Spleen (tissue), 11 donors: ENCODE measurements at regions not wholly inside any gene's neighbourhood (a gene's known extent, or its start where the extent isn't known, plus 50 kb on each side); places are given as distances from the start of the nearest gene placed in this dataset.

Experiments used
- DNase-seq: peaks from one replicate; pipeline ENCODE4 v3.0.0-alpha.2; 2020
- H3K27ac ChIP-seq, 8 donors: fragments of 200-600 bp; sonication (generic) in 7 of 8; 1 replicate in 4 of 8; 2 replicates in 4 of 8; pipeline versions ENCODE4 v1.5.0 to v1.8.0; 2016 to 2021; ENCODE audit warnings: inconsistent platforms in 4 of 8, mild to moderate bottlenecking in 4 of 8, moderate library complexity in 1 of 8
- H3K27me3 ChIP-seq, 7 donors: fragments of 200-600 bp; sonication (generic) in 6 of 7; replicated peaks in 1 of 7; 1 replicate in 4 of 7; 2 replicates in 3 of 7; pipeline versions ENCODE4 v1.5.0 to v1.8.0; 2016 to 2021; ENCODE audit warnings: inconsistent platforms in 3 of 7, mild to moderate bottlenecking in 1 of 7
- H3K36me3 ChIP-seq, 6 donors: fragments of 200-600 bp; sonication (generic) in 5 of 6; 1 replicate in 4 of 6; 2 replicates in 2 of 6; pipeline versions ENCODE4 v1.5.0 to v1.8.0; 2016 to 2021; ENCODE audit warnings: inconsistent platforms in 2 of 6
- H3K4me1 ChIP-seq, 6 donors: fragments of 200-600 bp; sonication (generic) in 5 of 6; 1 replicate in 3 of 6; 2 replicates in 3 of 6; pipeline versions ENCODE4 v1.5.0 to v1.8.0; 2016 to 2021; ENCODE audit warnings: inconsistent platforms in 3 of 6
- H3K4me3 ChIP-seq, 8 donors: fragments of 200-600 bp; sonication (generic) in 7 of 8; 1 replicate in 4 of 8; 2 replicates in 4 of 8; pipeline versions ENCODE4 v1.5.0 to v1.8.0; 2016 to 2021; ENCODE audit warnings: inconsistent platforms in 4 of 8, mild to moderate bottlenecking in 4 of 8, moderate library complexity in 2 of 8
- H3K9me3 ChIP-seq, 8 donors: fragments of 200-600 bp; sonication (generic) in 7 of 8; 1 replicate in 4 of 8; 2 replicates in 4 of 8; pipeline versions ENCODE4 v1.5.0 to v1.8.0; 2016 to 2021; ENCODE audit warnings: inconsistent platforms in 4 of 8
- POLR2A ChIP-seq, 3 donors: fragments of 450-650 bp; IDR thresholded peaks; one replicate each; pipeline ENCODE4 v1.5.1; 2017; ENCODE audit warnings: antibody characterized with exemption in 3 of 3, mild to moderate bottlenecking in 1 of 3
- POLR2AphosphoS5 ChIP-seq, 3 donors: sonication (generic); formaldehyde crosslinking; IDR thresholded peaks; one replicate each; pipeline ENCODE4 v1.5.1; 2017; ENCODE audit warnings: antibody characterized with exemption in 3 of 3
- WGBS, 5 donors: extraction: QIAGEN DNeasy Blood & Tissue Kit in 3 of 5; methylation state at CpG; one replicate each; pipeline versions ENCODE4 v1.1.5 to v1.1.7; 2013 to 2018; 5-methylcytosine and 5-hydroxymethylcytosine counted together
- intact Hi-C: fragments of 100-400 bp; cut with DNase I; formaldehyde crosslinking; loops from one replicate; pipeline ENCODE4 v1.15.0; 2023; ENCODE audit warnings: low total_unique reads
- TF ChIP-seq, protein P1 (sequence below), 11 experiments: fragments of 200-600 bp in 7 of 11; fragments of 450-650 bp in 4 of 11; sonication (generic) in 4 of 11; IDR thresholded peaks in 8 of 11; conservative IDR thresholded peaks in 3 of 11; 1 replicate in 7 of 11; 2 replicates in 4 of 11; pipeline versions ENCODE4 v1.4.0 to v1.8.0; 2016 to 2021; ENCODE audit warnings: antibody characterized with exemption in 11 of 11, inconsistent platforms in 4 of 11, mild to moderate bottlenecking in 1 of 11
- donor health status: healthy with polysubstance abuse.
- donor health status: DM: no; HTN: no; CAD: no; lungs with moderate emphysema.
- donor health status: DM: no; HTN: no; CAD: no.
- donor health status: Bipolar disorder and iron deficiency.
- donor health status: healthy.
- donor health status: DM: no; HTN: no; CAD: no.
- donor health status: DM: yes; HTN: yes; CAD: no.

DNA sequence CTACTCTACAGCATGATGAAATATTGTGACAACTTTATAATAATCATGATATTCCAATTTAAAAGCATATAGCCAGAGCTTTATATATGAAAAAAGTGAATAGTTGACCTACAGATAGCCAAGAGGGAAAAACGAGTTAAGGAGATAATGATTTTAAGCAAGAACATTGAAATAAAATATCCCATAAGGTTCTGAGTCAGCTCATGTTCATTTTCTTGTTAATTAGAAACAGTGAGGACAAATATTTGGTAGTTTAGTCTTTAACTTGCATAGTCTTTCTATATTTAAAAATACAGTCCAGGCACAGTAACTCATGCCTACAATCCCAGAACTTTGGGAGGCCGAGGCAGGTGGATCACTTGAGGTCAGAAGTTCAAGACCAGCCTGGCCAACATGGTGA, 55.8 kb upstream of the CDH6 start:
- no peak for TF ChIP-seq POLR2A (IDR thresholded peaks at IDR 0.05)
- Histone ChIP-seq H3K9me3 (no peaks in the 10 kb centered on the region), H3K4me3 (no peak overlapping the region), H3K4me1 (peaks cover 0 to 6% (median 0%) of the 10 kb centered on the region in 6 donors), H3K36me3 (no peaks in the 10 kb centered on the region), H3K27ac (no peak overlapping the region), H3K27me3 (no peaks in the 10 kb centered on the region)
- intact Hi-C loops: no loop called here
- 60 to 71% (median 65%) methylated on average over 2 of the region's 2 CpGs for WGBS, 5 donors
- no peak for DNase-seq

DNA sequence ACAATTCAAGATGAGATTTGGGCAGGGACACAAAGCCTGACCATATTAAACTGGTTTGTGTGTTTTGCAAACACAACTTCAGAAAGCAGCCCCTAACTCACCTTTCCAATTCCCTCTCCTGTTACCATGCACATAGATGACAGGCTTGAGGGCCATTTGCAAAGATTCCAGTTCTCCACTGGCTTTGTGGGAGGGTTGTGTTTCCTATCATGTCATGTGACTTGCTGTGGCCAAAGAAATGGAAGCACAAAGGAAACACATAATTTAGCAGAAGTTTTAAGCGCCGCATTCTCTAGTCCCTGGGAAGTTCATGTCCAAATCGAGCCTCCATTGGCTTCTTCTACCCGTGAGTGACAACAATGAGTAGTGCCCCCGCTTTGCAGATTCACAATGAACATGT, 57.9 kb upstream of the CDH6 start:
- Histone ChIP-seq H3K9me3 (no peaks in the 10 kb centered on the region), H3K4me1 (peaks cover 0 to 6% (median 0%) of the 10 kb centered on the region in 6 donors), H3K27ac (no peak overlapping the region), H3K36me3 (no peaks in the 10 kb centered on the region), H3K4me3 (no peak overlapping the region), H3K27me3 (no peaks in the 10 kb centered on the region)
- intact Hi-C loops: no loop called here
- TF ChIP-seq, protein P1, sequence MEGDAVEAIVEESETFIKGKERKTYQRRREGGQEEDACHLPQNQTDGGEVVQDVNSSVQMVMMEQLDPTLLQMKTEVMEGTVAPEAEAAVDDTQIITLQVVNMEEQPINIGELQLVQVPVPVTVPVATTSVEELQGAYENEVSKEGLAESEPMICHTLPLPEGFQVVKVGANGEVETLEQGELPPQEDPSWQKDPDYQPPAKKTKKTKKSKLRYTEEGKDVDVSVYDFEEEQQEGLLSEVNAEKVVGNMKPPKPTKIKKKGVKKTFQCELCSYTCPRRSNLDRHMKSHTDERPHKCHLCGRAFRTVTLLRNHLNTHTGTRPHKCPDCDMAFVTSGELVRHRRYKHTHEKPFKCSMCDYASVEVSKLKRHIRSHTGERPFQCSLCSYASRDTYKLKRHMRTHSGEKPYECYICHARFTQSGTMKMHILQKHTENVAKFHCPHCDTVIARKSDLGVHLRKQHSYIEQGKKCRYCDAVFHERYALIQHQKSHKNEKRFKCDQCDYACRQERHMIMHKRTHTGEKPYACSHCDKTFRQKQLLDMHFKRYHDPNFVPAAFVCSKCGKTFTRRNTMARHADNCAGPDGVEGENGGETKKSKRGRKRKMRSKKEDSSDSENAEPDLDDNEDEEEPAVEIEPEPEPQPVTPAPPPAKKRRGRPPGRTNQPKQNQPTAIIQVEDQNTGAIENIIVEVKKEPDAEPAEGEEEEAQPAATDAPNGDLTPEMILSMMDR (IDR thresholded peaks at IDR 0.05 in 8 of 11, conservative IDR thresholded peaks at IDR 0.05 in 3 of 11): no peak
- no peak for TF ChIP-seq POLR2A (IDR thresholded peaks at IDR 0.05)
- TF ChIP-seq POLR2AphosphoS5 (IDR thresholded peaks at IDR 0.05): no peak
- WGBS, 5 donors: 89 to 95% (median 92%) methylated on average over 5 of the region's 5 CpGs
- DNase-seq: no peak

DNA sequence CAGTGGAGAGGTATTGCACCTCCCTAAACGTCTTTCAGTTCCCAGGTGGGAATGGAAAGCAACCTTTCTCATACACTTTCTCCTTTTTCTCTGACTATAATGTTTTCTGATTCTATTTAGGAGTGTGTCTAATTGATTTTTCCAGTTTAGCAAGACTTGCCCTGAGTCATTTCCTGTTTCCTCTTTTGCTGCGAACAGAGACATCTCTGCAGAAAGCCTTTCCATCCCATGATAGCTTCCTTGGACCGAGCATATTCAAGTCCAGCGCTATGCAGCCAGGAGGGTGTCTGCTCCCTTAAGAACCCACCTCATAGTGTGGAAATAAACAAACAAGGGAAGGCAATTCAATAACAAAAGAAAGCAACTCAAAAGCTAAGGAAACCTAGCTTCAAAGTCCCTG, 60.0 kb upstream of the CDH6 start:
- no peak for TF ChIP-seq POLR2AphosphoS5 (IDR thresholded peaks at IDR 0.05)
- TF ChIP-seq, protein P1 (IDR thresholded peaks at IDR 0.05 in 8 of 11, conservative IDR thresholded peaks at IDR 0.05 in 3 of 11): no peak
- no peak for TF ChIP-seq POLR2A (IDR thresholded peaks at IDR 0.05)
- no peak overlapping the region for H3K27ac ChIP-seq
- WGBS, 5 donors: 15 to 27% (median 21%) methylated on average over 4 of the region's 4 CpGs
- H3K36me3 ChIP-seq: no peaks in the 10 kb centered on the region
- DNase-seq: no peak
- intact Hi-C loops: no loop called here
- no peaks in the 10 kb centered on the region for H3K27me3 ChIP-seq
- peaks cover 0 to 6% (median 0%) of the 10 kb centered on the region in 6 donors for H3K4me1 ChIP-seq
- no peaks in the 10 kb centered on the region for H3K9me3 ChIP-seq
- H3K4me3 ChIP-seq: no peak overlapping the region

DNA sequence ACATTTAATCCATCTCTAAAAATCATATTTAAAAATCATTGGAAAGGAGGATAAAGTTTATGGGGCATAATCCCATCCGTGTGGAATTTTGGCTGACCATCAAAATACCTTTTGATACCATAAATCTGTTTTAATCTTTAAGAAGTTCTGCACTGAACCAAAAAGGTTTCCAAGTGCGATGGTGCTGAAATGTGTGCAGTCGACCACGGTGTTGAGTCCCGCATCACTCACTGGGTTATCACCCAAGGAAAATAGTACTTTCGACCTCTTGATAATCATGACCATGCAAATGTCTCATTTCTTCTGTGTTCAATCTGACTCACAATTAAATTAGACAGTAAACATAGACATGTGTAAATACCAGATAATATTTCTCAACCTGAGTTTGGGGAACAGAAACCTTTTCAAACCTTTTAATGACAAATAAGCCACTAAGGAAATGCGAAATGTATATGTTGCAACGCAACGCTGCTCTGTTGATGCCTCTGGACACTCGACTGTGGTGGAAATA, 62.0 kb upstream of the CDH6 start:
- peaks cover 0 to 4% (median 0%) of the 10 kb centered on the region in 8 donors for H3K9me3 ChIP-seq
- no peak overlapping the region for H3K27ac ChIP-seq
- H3K27me3 ChIP-seq: no peaks in the 10 kb centered on the region
- H3K36me3 ChIP-seq: no peaks in the 10 kb centered on the region
- DNase-seq: no peak
- intact Hi-C loops: no loop called here
- TF ChIP-seq POLR2A (IDR thresholded peaks at IDR 0.05): no peak
- TF ChIP-seq, protein P1 (IDR thresholded peaks at IDR 0.05 in 8 of 11, conservative IDR thresholded peaks at IDR 0.05 in 3 of 11): no peak
- TF ChIP-seq POLR2AphosphoS5 (IDR thresholded peaks at IDR 0.05): no peak
- no peak overlapping the region for H3K4me3 ChIP-seq
- H3K4me1 ChIP-seq: peaks cover 0 to 6% (median 0%) of the 10 kb centered on the region in 6 donors
- 78 to 87% (median 82%) methylated on average over 10 of the region's 10 CpGs for WGBS, 5 donors

DNA sequence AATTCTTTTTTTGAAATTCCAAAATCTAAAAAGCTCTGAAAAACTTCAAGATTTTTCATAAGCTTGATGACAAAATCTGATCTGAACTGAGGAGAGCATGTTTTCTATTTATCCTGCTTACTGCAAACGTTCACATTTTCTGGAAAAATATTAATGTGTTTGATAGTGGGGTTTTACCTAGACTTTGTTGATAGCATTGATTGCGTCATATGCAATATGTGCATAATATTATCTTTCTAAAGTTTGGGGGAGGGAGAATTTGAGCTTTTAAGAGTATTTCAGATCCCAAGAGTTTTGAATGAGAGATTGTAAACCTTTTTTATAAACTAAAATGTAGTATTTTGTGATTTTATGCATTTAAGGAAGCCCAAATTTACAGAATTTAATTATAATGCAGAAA, 62.8 kb upstream of the CDH6 start:
- TF ChIP-seq POLR2A (IDR thresholded peaks at IDR 0.05) (no peak), POLR2AphosphoS5 (IDR thresholded peaks at IDR 0.05) (no peak)
- TF ChIP-seq, protein P1 (IDR thresholded peaks at IDR 0.05 in 8 of 11, conservative IDR thresholded peaks at IDR 0.05 in 3 of 11): no peak
- no peak for DNase-seq
- 76 to 84% (median 80%) methylated on average over 2 of the region's 2 CpGs for WGBS, 5 donors
- H3K9me3 ChIP-seq: peaks cover 0 to 4% (median 0%) of the 10 kb centered on the region in 8 donors
- H3K4me1 ChIP-seq: peaks cover 0 to 6% (median 0%) of the 10 kb centered on the region in 6 donors
- H3K36me3 ChIP-seq: no peaks in the 10 kb centered on the region
- intact Hi-C loops: no loop called here
- H3K27ac ChIP-seq: no peak overlapping the region
- H3K4me3 ChIP-seq: no peak overlapping the region
- no peaks in the 10 kb centered on the region for H3K27me3 ChIP-seq
